GM18907 (cell line): ENCODE measurements at regions not wholly inside any gene's neighbourhood (a gene's known extent, or its start where the extent isn't known, plus 50 kb on each side); places are given as distances from the start of the nearest gene placed in this dataset.
"Not testable (repeated sequence)": the region's sequence is repeated elsewhere in the genome, so short reads cannot be mapped to it uniquely, and the experiment has no call there.

Source experiments
- ATAC-seq: cut with Tn5 transposase; IDR thresholded peaks from one replicate; pipeline ENCODE4 v1.9.1; 2021; ENCODE audit warnings: mild to moderate bottlenecking, moderate library complexity; ENCODE audit not compliant: unreplicated experiment

GRCh38 chr1:29756085-29756484, 519.8 kb downstream of the PTPRU start:
- no peak for ATAC-seq

GRCh38 chr1:29755412-29756015, 519.2 kb downstream of the PTPRU start:
- ATAC-seq: not testable (repeated sequence)

- no peak for ATAC-seq
These were observed 518.5 kb downstream of the PTPRU start for GRCh38 chr1:29754573-29755375.

- no peak for ATAC-seq
These were observed 517.6 kb downstream of the PTPRU start for GRCh38 chr1:29753771-29754572.

GRCh38 chr1:29753244-29753643, 516.9 kb downstream of the PTPRU start:
- no peak for ATAC-seq

GRCh38 chr1:29752141-29752540, 515.8 kb downstream of the PTPRU start:
- ATAC-seq: no peak

GRCh38 chr1:29749024-29749945, 513.0 kb downstream of the PTPRU start:
- no peak for ATAC-seq

- no peak for ATAC-seq
These were observed 510.9 kb downstream of the PTPRU start for GRCh38 chr1:29747196-29747595.

GRCh38 chr1:29746076-29746665, 509.8 kb downstream of the PTPRU start:
- ATAC-seq: no peak

GRCh38 chr1:29744684-29745490, 508.6 kb downstream of the PTPRU start:
- ATAC-seq: no peak

- no peak for ATAC-seq
These were observed 507.6 kb downstream of the PTPRU start for GRCh38 chr1:29743931-29744330.

GRCh38 chr1:29743264-29743663, 506.9 kb downstream of the PTPRU start:
- ATAC-seq: no peak

- no peak for ATAC-seq
These were observed 502.9 kb downstream of the PTPRU start for GRCh38 chr1:29739176-29739575.

GRCh38 chr1:29736582-29737188, 500.4 kb downstream of the PTPRU start:
- no peak for ATAC-seq

GRCh38 chr1:29732453-29732852, 496.1 kb downstream of the PTPRU start:
- no peak for ATAC-seq

GRCh38 chr1:29730623-29731022, 494.3 kb downstream of the PTPRU start:
- ATAC-seq: no peak

- ATAC-seq: no peak
These were observed 493.0 kb downstream of the PTPRU start for GRCh38 chr1:29729281-29729680.

- no peak for ATAC-seq
These were observed 492.4 kb downstream of the PTPRU start for GRCh38 chr1:29728703-29729102.

- no peak for ATAC-seq
These were observed 488.9 kb downstream of the PTPRU start for GRCh38 chr1:29725262-29725661.
